AG09309 (cell line): ENCODE measurements at regions not wholly inside any gene's neighbourhood (a gene's known extent, or its start where the extent isn't known, plus 50 kb on each side); places are given as distances from the start of the nearest gene placed in this dataset.

ENCODE experiments used
- DNase-seq: peaks from one replicate; pipeline ENCODE4 v3.0.0-alpha.2; 2010; ENCODE audit warnings: low read depth
- H3K4me3 ChIP-seq: 2 replicates; pipeline ENCODE4 v1.5.1; 2011; ENCODE audit warnings: mild to moderate bottlenecking, low read depth, low read length, moderate library complexity; ENCODE audit not compliant: control insufficient read depth
- TF ChIP-seq, protein P1 (sequence below): IDR thresholded peaks from 2 replicates; pipeline ENCODE4 v1.5.1; 2011; ENCODE audit warnings: mild to moderate bottlenecking, low read depth, low read length, inconsistent platforms; ENCODE audit not compliant: insufficient read depth, control insufficient read depth; ENCODE audit errors: missing control alignments

DNA sequence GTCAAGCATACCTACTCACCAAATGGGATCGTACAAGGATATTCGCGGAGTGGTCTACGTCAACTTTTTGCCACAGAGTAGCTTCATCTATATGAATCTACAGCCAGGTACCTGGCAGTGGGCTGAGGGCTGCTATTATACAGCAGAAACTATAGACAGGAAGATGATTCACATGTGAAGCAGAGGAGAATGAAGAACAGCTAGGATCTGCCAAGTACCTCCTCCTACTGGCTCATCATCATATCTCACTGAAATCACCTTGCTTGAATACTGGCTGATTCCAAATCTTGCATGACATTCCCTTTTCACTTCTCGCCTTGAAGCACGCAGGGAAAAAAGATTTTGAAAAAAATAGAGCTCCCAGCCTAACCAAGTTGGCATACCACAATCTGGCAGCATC is 488.7 kb upstream of the NRSN1 start:
- TF ChIP-seq, protein P1, sequence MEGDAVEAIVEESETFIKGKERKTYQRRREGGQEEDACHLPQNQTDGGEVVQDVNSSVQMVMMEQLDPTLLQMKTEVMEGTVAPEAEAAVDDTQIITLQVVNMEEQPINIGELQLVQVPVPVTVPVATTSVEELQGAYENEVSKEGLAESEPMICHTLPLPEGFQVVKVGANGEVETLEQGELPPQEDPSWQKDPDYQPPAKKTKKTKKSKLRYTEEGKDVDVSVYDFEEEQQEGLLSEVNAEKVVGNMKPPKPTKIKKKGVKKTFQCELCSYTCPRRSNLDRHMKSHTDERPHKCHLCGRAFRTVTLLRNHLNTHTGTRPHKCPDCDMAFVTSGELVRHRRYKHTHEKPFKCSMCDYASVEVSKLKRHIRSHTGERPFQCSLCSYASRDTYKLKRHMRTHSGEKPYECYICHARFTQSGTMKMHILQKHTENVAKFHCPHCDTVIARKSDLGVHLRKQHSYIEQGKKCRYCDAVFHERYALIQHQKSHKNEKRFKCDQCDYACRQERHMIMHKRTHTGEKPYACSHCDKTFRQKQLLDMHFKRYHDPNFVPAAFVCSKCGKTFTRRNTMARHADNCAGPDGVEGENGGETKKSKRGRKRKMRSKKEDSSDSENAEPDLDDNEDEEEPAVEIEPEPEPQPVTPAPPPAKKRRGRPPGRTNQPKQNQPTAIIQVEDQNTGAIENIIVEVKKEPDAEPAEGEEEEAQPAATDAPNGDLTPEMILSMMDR: no peak
- DNase-seq: no peak
- no peak overlapping the region for H3K4me3 ChIP-seq

DNA sequence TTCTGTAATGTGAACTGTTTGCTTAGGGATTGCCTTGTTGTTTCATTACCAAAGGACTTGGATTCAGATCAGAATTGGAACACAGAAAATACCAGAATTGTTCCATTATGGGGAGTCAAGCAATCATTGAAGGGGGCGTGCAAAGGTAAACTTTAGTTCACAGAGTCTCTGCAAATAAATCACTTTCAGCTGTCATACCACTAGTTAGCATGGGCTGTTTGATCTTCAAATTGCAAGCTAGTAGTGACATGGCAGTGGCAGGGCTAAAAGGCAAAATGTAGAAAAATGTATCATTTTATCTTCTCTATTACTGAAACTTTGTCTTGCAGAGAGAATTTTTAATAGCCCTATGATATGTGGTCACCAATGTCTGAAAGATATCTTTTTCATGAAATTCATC is 483.2 kb upstream of the NRSN1 start:
- no peak overlapping the region for H3K4me3 ChIP-seq
- TF ChIP-seq, protein P1: no peak
- no peak for DNase-seq

DNA sequence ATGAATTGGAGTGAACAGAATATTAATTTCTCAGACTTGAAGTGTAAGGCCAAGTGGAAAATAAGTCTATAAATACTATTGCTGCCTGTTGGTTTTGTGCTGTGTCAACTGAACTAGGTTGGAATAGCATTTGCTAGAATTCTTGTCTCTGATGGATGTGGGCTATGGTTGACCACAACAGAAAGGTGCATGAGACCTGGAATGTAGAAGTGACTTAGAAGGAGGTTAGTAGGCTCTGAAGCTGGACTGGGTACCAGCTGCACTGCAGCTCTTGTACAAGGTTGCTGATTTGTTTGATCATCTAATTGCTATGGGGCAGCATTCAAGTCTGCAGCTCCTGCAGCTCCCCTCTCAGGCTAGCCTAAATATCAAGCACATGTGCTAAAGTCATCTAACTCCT is 479.0 kb upstream of the NRSN1 start:
- TF ChIP-seq, protein P1: no peak
- no peak overlapping the region for H3K4me3 ChIP-seq
- DNase-seq: no peak

DNA sequence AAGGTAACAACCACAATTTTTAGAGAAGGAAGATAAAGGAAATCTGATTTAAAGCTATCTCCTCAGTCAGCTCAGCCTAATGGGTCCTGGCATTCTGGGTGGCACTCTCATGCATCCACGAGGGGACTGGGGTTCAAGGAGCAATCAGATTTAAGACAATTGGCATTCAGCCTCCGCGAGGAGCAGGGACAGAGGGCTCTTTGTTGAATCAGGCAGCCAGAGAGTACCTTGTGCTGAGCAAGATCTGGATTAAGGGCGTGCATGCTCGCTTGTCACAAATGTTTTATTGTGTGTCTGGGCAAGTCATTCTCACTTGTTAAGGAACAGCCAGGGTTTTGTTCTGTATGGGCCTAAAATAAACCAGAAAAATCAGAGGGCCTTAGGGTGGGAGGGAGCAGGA is 475.3 kb upstream of the NRSN1 start:
- TF ChIP-seq, protein P1: no peak
- no peak overlapping the region for H3K4me3 ChIP-seq
- no peak for DNase-seq

DNA sequence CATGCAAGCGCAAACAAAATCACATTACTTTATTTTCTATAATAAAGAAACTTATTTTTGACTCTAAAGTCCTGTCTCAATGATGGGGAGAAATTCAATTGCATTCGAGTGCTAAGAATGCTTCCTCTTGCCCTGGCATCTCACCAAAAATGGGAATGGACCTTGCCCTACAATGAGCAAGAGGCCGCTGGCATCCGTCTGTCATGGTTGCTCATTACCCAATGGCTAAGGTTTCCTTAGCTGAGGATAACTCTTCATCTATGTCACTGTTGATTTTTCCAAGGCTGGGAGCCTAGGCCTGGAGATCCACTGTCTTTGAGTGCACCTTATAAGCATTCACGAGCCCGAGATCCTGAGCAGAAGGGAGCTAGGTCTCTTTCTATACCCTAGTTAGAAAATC is 471.3 kb upstream of the NRSN1 start:
- H3K4me3 ChIP-seq: no peak overlapping the region

DNA sequence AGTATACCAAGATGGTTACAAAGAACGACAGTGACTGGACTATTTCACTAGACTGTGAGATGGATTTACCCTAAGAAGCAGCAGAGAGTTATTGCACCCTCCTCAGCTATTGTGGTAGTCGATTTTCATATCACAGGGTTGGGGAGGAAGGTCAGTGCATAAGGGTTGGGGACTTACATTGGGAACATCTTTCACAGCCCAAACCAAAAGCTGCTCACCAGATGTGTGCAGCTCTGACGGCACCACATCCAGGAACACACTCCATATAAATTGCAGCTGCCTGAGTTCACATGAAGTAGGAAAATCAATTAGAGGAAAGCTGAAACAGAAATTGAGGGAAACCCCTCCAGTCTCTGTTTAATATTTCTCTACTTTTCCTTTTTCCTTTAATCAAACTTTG is 470.5 kb upstream of the NRSN1 start:
- TF ChIP-seq, protein P1: no peak
- no peak overlapping the region for H3K4me3 ChIP-seq

More for the DNA sequence above, 471.3 kb upstream of the NRSN1 start:
- TF ChIP-seq, protein P1: no peak
- no peak for DNase-seq

More for the DNA sequence above, 470.5 kb upstream of the NRSN1 start:
- DNase-seq: no peak
